ENCODE measurements at regions not wholly inside any gene's neighbourhood (a gene's known extent, or its start where the extent isn't known, plus 50 kb on each side); places are given as distances from the start of the nearest gene placed in this dataset.

DNA sequence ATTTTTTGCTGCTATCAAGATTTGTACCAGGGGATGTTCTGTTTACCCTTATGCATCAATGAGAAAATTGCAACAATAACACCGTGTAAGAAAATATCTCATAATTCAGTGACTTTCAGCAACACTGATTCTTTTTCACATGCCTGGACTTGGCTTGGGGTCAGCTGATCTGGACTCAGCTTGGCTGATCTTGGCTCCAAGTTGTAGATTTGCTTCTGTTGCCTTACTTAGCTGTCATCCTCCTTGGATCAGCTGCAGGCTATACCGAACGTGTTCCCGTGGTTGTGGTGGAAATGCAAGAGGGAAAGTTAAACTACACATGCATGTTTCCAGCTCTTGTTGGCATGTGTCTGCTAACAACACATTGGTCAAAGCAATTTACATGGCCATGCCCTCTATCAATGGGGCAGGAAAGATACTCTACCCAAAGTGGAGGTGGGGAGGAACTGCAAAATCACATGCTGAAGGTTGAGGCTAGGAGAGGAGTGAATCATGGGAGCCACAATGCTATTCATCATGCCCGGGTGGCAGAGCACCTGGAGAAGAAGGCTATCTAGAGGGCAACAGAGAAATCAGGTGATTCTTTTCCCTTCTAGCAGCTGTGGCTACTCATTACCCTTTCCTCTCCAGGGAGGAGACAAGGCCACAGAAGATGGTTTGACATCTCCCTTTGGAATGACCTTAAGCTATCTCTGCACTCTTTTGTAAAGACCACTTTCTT, 1276.3 kb upstream of the AUTS2 start:
- H3K36me3 ChIP-seq = no peaks in the 10 kb centered on the region
- peaks cover 0 to 18% (median 13%) of the 10 kb centered on the region in 10 experiments; a peak in 16 of 20 replicates for H3K4me1 ChIP-seq
- peaks cover 0 to 6% (median 2%) of the 10 kb centered on the region in 11 experiments; a peak in 5 of 22 replicates for H3K9me3 ChIP-seq (replicated peaks in 1 of 11)
- TF ChIP-seq Cebpa-rat (IDR thresholded peaks at IDR 0.05) = no peak
- no peak overlapping the region for H3K4me3 ChIP-seq
- H3K9ac ChIP-seq = no peak overlapping the region
- peak overlapping the region in 7 of 11 experiments; percentile 26 to 63 (median 45); a peak in 11 of 22 replicates for H3K4me2 ChIP-seq
- H3K27ac ChIP-seq = no peak overlapping the region
- no peaks in the 10 kb centered on the region for H3K27me3 ChIP-seq
- no peaks in the 10 kb centered on the region for H4K20me1 ChIP-seq

DNA sequence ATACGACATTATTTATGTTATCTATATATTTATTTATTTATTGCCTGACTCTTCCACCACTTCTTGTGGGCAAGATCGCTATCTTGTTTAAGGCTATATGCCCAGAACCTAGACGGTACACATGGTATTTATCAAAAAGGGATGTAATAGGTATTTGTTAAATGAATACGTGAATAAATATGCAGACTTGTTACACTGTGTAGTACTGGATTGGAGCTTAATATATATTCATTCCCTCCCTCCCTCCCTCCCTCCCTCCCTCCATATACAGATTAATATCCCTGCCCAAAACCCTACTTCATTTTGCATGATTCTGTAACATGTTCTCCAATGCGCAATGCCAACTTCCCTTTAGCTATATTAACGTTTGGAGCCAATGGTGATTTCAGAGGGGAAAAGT, 1273.7 kb upstream of the AUTS2 start:
- H3K9ac ChIP-seq = no peak overlapping the region
- no peak overlapping the region for H3K4me2 ChIP-seq
- H3K36me3 ChIP-seq = no peaks in the 10 kb centered on the region
- no peaks in the 10 kb centered on the region for H4K20me1 ChIP-seq
- no peak overlapping the region for H3K4me3 ChIP-seq
- peaks cover 0 to 18% (median 10%) of the 10 kb centered on the region in 11 experiments; a peak in 9 of 22 replicates for H3K9me3 ChIP-seq (replicated peaks in 1 of 11)
- H3K27me3 ChIP-seq = no peaks in the 10 kb centered on the region
- no peak for TF ChIP-seq Cebpa-rat (IDR thresholded peaks at IDR 0.05)
- no peak overlapping the region for H3K27ac ChIP-seq
- peaks cover 0 to 18% (median 13%) of the 10 kb centered on the region in 10 experiments; a peak in 16 of 20 replicates for H3K4me1 ChIP-seq

DNA sequence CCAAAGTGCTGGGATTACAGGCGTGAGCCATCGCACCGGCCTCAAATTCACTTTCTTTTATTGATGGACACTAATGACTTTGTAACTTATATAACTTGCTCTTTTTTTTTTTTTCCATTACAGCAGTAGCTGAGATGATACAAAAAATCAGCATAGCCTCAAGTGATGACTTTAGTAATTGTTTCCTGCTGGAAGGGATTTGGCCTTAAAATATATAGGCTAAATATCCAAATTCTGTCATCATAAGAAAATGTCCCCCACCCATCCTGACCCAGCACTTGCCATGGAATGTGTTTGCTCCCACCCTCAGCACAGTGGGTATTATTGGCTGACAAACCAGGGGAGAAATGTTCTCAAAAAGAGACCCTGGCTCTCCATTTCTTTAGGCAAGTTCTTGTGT, 1264.1 kb upstream of the AUTS2 start:
- Histone ChIP-seq H3K4me2 (peak overlapping the region in 9 of 11 experiments; percentile 0 to 48 (median 33); a peak in 17 of 22 replicates), H3K36me3 (no peaks in the 10 kb centered on the region), H3K9ac (no peak overlapping the region), H3K27me3 (no peaks in the 10 kb centered on the region), H3K9me3 (replicated peaks in 1 of 11) (peaks cover 8 to 17% (median 15%) of the 10 kb centered on the region in 11 experiments; a peak in 17 of 22 replicates), H4K20me1 (no peaks in the 10 kb centered on the region), H3K27ac (no peak overlapping the region), H3K4me3 (no peak overlapping the region), H3K4me1 (peaks cover 0 to 12% (median 9%) of the 10 kb centered on the region in 10 experiments; a peak in 12 of 20 replicates)
- no peak for TF ChIP-seq Cebpa-rat (IDR thresholded peaks at IDR 0.05)

DNA sequence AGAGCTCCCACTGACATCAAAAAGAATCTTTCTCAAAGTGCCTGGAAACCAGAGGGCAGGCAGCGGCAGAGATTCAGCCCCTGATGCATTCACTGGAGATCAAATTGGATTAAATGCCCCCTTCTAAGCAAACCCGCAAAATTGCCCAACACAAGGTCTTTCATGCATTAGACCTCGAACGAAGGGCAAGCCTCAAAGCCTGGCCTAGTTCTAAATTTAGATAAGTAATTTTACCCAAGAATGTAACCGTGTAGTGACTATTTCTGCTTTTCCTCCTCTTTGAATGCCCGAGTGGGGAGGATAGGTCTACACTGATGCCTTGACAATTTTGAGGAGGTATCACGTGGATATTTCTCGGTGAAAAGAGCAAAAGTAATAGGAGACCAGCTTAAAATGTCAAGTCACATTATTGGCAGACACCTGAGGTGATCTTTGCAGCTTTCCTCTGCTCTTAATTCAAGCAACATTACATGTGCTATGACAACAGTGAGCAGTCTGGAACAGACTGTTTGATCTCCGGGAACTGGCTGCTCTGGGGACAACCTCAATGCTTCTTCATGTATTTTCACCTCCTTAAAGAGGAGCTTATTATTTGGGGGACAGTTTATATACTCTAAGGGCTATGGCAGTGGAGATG, 1263.5 kb upstream of the AUTS2 start:
- no peak for TF ChIP-seq Cebpa-rat (IDR thresholded peaks at IDR 0.05)
- Histone ChIP-seq H3K4me3 (no peak overlapping the region), H3K27ac (no peak overlapping the region), H3K27me3 (no peaks in the 10 kb centered on the region), H3K36me3 (no peaks in the 10 kb centered on the region), H3K4me2 (peak overlapping the region in 9 of 11 experiments; percentile 0 to 48 (median 33); a peak in 17 of 22 replicates), H4K20me1 (no peaks in the 10 kb centered on the region), H3K9ac (no peak overlapping the region), H3K9me3 (replicated peaks in 1 of 11) (peaks cover 8 to 17% (median 15%) of the 10 kb centered on the region in 11 experiments; a peak in 17 of 22 replicates), H3K4me1 (peaks cover 0 to 12% (median 9%) of the 10 kb centered on the region in 10 experiments; a peak in 12 of 20 replicates)

DNA sequence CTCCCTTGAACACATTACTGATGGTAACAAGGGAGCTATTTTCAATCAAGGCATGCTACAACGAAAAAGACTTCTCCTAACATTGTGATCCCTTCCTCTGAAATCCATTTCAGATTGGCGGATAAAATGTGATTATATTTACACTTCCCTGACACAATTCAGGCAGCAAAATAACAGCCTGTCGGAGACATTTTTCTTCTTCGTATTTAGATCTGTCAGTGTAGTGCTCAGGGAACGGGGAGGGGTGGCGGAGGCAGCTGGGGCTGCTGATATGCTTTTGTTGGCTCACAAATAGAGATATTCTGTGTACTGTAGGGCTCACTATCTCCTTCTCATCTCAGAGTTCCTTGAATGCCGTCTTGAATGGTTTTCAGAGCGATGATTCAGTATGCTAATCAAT, 1261.7 kb upstream of the AUTS2 start:
- Histone ChIP-seq H3K9me3 (replicated peaks in 1 of 11) (peaks cover 0 to 6% (median 0%) of the 10 kb centered on the region in 11 experiments; a peak in 3 of 22 replicates), H3K27me3 (no peaks in the 10 kb centered on the region)
- no peak for TF ChIP-seq Cebpa-rat (IDR thresholded peaks at IDR 0.05)

DNA sequence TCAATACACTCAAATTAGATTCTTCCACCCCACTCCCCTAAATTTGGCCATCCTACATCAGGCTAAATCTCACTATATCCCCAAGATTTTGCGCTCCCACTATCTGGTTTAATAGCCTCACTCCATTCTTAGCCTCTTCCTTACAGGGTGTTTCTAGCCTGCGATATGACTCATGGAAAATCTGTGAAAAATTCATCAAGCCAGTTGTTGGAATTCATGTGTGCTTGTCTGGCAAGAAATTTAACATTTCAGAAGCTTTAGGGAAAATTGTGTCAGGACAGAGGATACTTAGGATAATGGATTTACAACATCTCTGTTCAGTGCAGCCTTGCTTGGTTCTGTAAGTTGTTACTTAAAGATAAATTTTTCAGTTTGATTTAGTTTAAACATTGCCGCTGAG, 1249.9 kb upstream of the AUTS2 start:
- no peaks in the 10 kb centered on the region for H4K20me1 ChIP-seq
- no peak overlapping the region for H3K4me2 ChIP-seq
- peaks cover 0 to 12% (median 5%) of the 10 kb centered on the region in 11 experiments; a peak in 6 of 22 replicates for H3K9me3 ChIP-seq (replicated peaks in 1 of 11)
- no peak overlapping the region for H3K9ac ChIP-seq
- no peaks in the 10 kb centered on the region for H3K27me3 ChIP-seq
- no peak overlapping the region for H3K4me3 ChIP-seq
- H3K4me1 ChIP-seq = no peaks in the 10 kb centered on the region
- TF ChIP-seq Cebpa-rat (IDR thresholded peaks at IDR 0.05) = no peak
- H3K36me3 ChIP-seq = no peaks in the 10 kb centered on the region
- H3K27ac ChIP-seq = no peak overlapping the region

More for the DNA sequence above, 1261.7 kb upstream of the AUTS2 start:
- Histone ChIP-seq H3K4me1 (peaks cover 0 to 12% (median 9%) of the 10 kb centered on the region in 10 experiments; a peak in 12 of 20 replicates), H3K27ac (no peak overlapping the region), H3K9ac (no peak overlapping the region), H4K20me1 (no peaks in the 10 kb centered on the region), H3K36me3 (no peaks in the 10 kb centered on the region), H3K4me2 (no peak overlapping the region), H3K4me3 (no peak overlapping the region)

DNA sequence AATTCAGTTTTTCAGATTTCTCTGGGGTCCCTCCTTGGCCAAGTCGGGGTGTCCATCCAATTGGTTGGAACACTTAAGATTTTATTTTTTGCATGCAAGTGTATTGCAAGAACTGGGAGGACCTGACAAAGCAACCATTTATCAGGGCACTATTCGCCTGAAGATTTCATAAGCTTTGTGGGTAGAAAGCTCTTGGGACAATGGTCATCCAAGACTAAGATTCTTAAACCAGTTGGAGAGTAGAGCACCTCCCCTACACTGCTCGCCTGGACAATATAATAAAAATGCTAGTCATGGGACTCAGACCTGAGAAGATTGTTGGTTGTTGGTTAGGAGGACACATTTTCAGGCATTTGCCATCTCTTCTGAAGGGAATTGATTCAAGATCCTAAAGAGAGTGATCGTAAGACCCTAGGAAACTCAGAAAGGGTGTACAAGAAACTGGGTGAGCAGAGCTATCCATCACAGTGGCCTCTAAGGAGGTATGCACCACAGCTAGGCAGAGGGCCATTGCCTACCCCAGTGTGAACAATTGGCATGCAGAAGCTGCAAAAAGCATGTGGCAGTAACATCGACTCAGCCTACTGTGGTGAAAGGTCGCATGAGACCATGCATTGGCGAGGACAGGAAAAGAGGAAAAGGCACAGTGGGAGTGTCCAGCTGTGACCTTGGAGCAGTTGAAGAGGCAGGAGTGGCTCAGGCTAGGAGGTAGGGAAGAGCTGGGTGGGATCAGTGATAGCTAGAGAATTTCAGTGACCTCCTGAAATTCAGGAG, 1235.3 kb upstream of the AUTS2 start:
- Histone ChIP-seq H3K4me2 (peak overlapping the region in 3 of 11 experiments; percentile 25 to 29 (median 28); a peak in 3 of 22 replicates), H3K4me3 (no peak overlapping the region), H3K9ac (no peak overlapping the region), H3K36me3 (no peaks in the 10 kb centered on the region), H3K27me3 (no peaks in the 10 kb centered on the region), H3K9me3 (replicated peaks in 1 of 11) (peaks cover 0 to 5% (median 0%) of the 10 kb centered on the region in 11 experiments; a peak in 1 of 22 replicates), H3K4me1 (peaks cover 14 to 34% (median 22%) of the 10 kb centered on the region in 10 experiments), H3K27ac (no peak overlapping the region), H4K20me1 (no peaks in the 10 kb centered on the region)
- no peak for TF ChIP-seq Cebpa-rat (IDR thresholded peaks at IDR 0.05)

DNA sequence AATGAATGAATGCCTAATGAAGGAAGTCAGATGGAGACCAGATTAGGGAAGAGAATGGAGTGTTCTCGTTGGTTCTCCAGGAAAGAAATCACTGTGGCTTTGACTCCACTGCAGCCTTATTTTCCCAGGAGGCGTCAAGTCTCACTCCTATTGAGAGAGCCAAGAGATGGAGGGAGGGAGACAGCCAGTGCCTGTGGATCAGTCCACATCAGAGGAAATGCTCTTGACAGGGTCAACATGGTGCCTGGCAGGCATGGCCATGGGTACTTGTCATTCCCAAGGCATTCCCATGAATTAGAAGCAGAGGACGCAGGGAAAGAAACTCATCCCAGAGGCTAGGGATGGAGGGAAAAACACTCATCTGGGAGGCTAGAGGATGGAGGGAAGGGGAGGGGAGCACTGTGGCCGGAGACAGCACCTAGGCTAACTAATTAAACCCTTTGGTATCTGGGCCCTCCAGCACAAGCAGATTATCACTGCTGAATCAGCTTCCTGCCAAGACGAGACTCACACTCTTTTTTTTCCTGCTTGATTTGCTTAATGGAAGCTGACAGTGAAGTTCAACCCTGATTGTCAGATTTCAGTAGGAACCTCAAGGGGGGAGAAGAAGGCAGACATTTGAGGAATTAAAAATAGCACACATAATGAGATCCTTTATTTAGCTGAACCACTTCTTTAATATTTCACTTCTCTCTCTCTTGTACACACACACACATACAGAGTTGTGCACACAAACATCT, 1233.2 kb upstream of the AUTS2 start:
- peak overlapping the region in 3 of 11 experiments; percentile 27 to 36 (median 31); a peak in 4 of 22 replicates for H3K9ac ChIP-seq
- peaks cover 0 to 7% (median 0%) of the 10 kb centered on the region in 11 experiments; a peak in 1 of 22 replicates for H3K9me3 ChIP-seq (replicated peaks in 1 of 11)
- H3K4me1 ChIP-seq = peaks cover 14 to 34% (median 22%) of the 10 kb centered on the region in 10 experiments
- H3K27me3 ChIP-seq = no peaks in the 10 kb centered on the region
- no peaks in the 10 kb centered on the region for H4K20me1 ChIP-seq
- no peak for TF ChIP-seq Cebpa-rat (IDR thresholded peaks at IDR 0.05)
- H3K4me3 ChIP-seq = no peak overlapping the region
- H3K36me3 ChIP-seq = no peaks in the 10 kb centered on the region
- H3K27ac ChIP-seq = peak overlapping the region in 9 of 11 experiments; percentile 7 to 52 (median 40); a peak in 12 of 22 replicates
- H3K4me2 ChIP-seq = peak overlapping the region; percentile 47 to 83 (median 61); a peak in 21 of 22 replicates

All from BLaER1 treated with 17β-estradiol and CSF1 and Interleukin-3, amounts not matched to agents 10 nM and 100 nM (cell line).